Lung (tissue), 11 donors: ENCODE measurements at regions not wholly inside any gene's neighbourhood (a gene's known extent, or its start where the extent isn't known, plus 50 kb on each side); places are given as distances from the start of the nearest gene placed in this dataset.

Source experiments
- ATAC-seq: fragments of 200-7000 bp; cut with Tn5 transposase; one replicate; pipeline ENCODE4 v1.9.1; 2020; ENCODE audit warnings: moderate number of reproducible peaks; ENCODE audit not compliant: insufficient read depth, low FRiP score
- DNase-seq, 3 donors: peaks; one replicate each; pipeline ENCODE4 v3.0.0-alpha.2; 2013 to 2017
- H3K27ac ChIP-seq, 2 donors: one replicate each; pipeline ENCODE4 v1.5.1; 2013; ENCODE audit warnings: mild to moderate bottlenecking in 2 of 2, moderate library complexity in 2 of 2, control low read depth in 1 of 2, inconsistent platforms in 1 of 2, low read depth in 1 of 2, low read length in 1 of 2
- H3K27me3 ChIP-seq, 3 donors: one replicate each; pipeline ENCODE4 v1.5.1; 2013; ENCODE audit warnings: low read length in 2 of 3; ENCODE audit not compliant: control insufficient read depth in 3 of 3, insufficient read depth in 3 of 3
- H3K36me3 ChIP-seq, 4 donors: one replicate each; pipeline ENCODE4 v1.5.1; 2013; ENCODE audit warnings: low read length in 4 of 4, mild to moderate bottlenecking in 1 of 4, moderate library complexity in 1 of 4; ENCODE audit not compliant: control insufficient read depth in 4 of 4, insufficient read depth in 4 of 4
- H3K4me1 ChIP-seq, 5 donors: one replicate each; pipeline ENCODE4 v1.5.1; 2013; ENCODE audit warnings: low read length in 5 of 5, mild to moderate bottlenecking in 2 of 5, moderate library complexity in 1 of 5; ENCODE audit not compliant: control insufficient read depth in 5 of 5, insufficient read depth in 5 of 5
- H3K4me3 ChIP-seq: one replicate; pipeline ENCODE4 v1.5.1; 2013; ENCODE audit warnings: mild to moderate bottlenecking, control low read depth, moderate library complexity
- H3K9ac ChIP-seq, 2 donors: one replicate each; pipeline ENCODE4 v1.5.1; 2013; ENCODE audit warnings: low read length in 2 of 2, control low read depth in 1 of 2; ENCODE audit not compliant: insufficient read depth in 1 of 2
- H3K9me3 ChIP-seq, 4 donors: one replicate each; pipeline ENCODE4 v1.5.1; 2013; ENCODE audit warnings: low read length in 3 of 4, mild to moderate bottlenecking in 1 of 4, moderate library complexity in 1 of 4; ENCODE audit not compliant: control insufficient read depth in 4 of 4, insufficient read depth in 3 of 4
- CTCF ChIP-seq: IDR thresholded peaks from 2 replicates; pipeline ENCODE4 v1.5.1; 2012; ENCODE audit warnings: mild to moderate bottlenecking; ENCODE audit errors: control extremely low read depth, extremely low read depth
- WGBS, 2 donors: extraction: QIAGEN DNeasy Blood & Tissue Kit; methylation state at CpG; one replicate each; pipeline ENCODE4 v1.1.7; 2013; 5-methylcytosine and 5-hydroxymethylcytosine counted together
- donor health status: control.
- donor health status: control.
- donor health status: Bipolar disorder and iron deficiency.
- donor health status: healthy.
- donor health status: DM: yes; HTN: yes; CAD: no.

GRCh38 chr4:99749445-99750391 is 66.9 kb upstream of the DAPP1 start:
- Histone ChIP-seq H3K4me3 (no peak overlapping the region), H3K4me1 (peaks cover 0 to 7% (median 0%) of the 10 kb centered on the region in 5 donors), H3K9me3 (no peaks in the 10 kb centered on the region), H3K9ac (no peak overlapping the region), H3K36me3 (no peaks in the 10 kb centered on the region), H3K27me3 (no peaks in the 10 kb centered on the region), H3K27ac (no peak overlapping the region)
- WGBS, 2 donors: 86 to 88% methylated on average over 4 of the region's 4 CpGs
- no peak for DNase-seq
- no peak for TF ChIP-seq CTCF
- no peak for ATAC-seq

GRCh38 chr4:99746443-99746842 is 70.2 kb upstream of the DAPP1 start:
- WGBS, 2 donors: 95 to 100% methylated on average over 1 of the region's 1 CpG
- Histone ChIP-seq H3K4me3 (no peak overlapping the region), H3K36me3 (no peaks in the 10 kb centered on the region), H3K27me3 (no peaks in the 10 kb centered on the region), H3K9me3 (no peaks in the 10 kb centered on the region), H3K4me1 (peaks cover 0 to 7% (median 0%) of the 10 kb centered on the region in 5 donors), H3K27ac (no peak overlapping the region), H3K9ac (no peak overlapping the region)
- TF ChIP-seq CTCF: no peak
- DNase-seq: no peak
- no peak for ATAC-seq

GRCh38 chr4:99736846-99737245 is 79.2 kb upstream of the C4orf54 start:
- no peaks in the 10 kb centered on the region for H3K36me3 ChIP-seq
- DNase-seq: no peak
- no peak for TF ChIP-seq CTCF
- 81 to 84% methylated on average over 1 of the region's 1 CpG for WGBS, 2 donors
- H3K27me3 ChIP-seq: no peaks in the 10 kb centered on the region
- H3K9ac ChIP-seq: no peak overlapping the region
- H3K27ac ChIP-seq: no peak overlapping the region
- peaks cover 0 to 6% (median 0%) of the 10 kb centered on the region in 5 donors for H3K4me1 ChIP-seq
- H3K4me3 ChIP-seq: no peak overlapping the region
- peaks cover 0 to 7% (median 3%) of the 10 kb centered on the region in 4 donors for H3K9me3 ChIP-seq
- no peak for ATAC-seq
